ENCODE measurements at regions not wholly inside any gene's neighbourhood (a gene's known extent, or its start where the extent isn't known, plus 50 kb on each side); places are given as distances from the start of the nearest gene placed in this dataset.

DNA sequence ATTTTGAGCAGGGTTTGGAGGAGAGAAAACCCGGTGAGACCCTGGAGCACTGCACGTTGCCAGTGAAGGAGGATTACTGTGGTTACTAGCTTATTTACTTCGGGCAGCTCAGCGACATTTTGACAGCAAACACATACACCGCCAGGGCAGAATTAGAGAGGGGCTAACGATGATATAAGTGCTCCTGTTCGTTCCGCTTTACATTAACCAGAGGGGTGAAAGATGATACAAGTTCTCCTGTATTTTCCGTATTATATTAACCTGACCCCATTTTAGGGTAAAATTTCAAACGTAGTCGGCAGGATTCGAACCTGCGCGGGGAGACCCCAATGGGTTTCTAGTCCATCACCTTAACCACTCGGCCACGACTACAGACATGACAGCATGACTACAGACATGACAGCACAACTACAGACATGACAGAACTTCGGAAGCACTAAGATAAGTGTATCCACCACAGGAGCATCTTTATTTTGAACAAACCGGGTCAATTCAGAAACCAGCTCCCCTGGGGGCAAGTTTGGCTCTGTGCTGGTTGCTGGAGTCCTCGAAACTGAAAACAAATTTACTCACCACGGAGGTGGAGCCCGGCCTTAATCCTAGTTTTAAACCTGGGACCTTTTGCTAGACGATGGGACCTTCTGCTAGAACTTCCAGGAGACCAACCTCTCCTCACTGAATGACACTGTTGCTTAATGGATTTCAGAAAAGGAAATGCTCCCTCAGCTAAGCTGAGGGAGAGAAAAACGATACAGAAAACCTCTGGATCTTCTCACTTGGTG is 80.4 kb upstream of the ZNF184 start (continued):
- TF ChIP-seq ZNF350 (CRISPR knock-in tag; IDR thresholded peaks at IDR 0.05; ENCODE audit: borderline replicate concordance, low read depth) (no peak; the same call in 1 of the 2 replicates), PCBP1 (IDR thresholded peaks at IDR 0.05; ENCODE audit: borderline replicate concordance, low read depth, low read length) (no peak), IKZF1 (IDR thresholded peaks at IDR 0.05) (no peak), ZNF556 (CRISPR knock-in tag; IDR thresholded peaks at IDR 0.05; ENCODE audit: borderline replicate concordance) (0 out of 2 replicates have a peak, but pooled peaks have one; percentile 23), MYNN (CRISPR knock-in tag; IDR thresholded peaks at IDR 0.05; ENCODE audit: low read depth) (no peak), FOXJ3 (CRISPR knock-in tag; IDR thresholded peaks at IDR 0.05; ENCODE audit: borderline replicate concordance) (peak; percentile 56; the same call in 1 of the 2 replicates), TAF1 (CRISPR knock-in tag; IDR thresholded peaks at IDR 0.05) (no peak), MZF1 (CRISPR knock-in tag; IDR thresholded peaks at IDR 0.05; ENCODE audit: borderline replicate concordance) (no peak), NCOA1 (CRISPR knock-in tag; IDR thresholded peaks at IDR 0.05) (no peak), HES4 (CRISPR knock-in tag; IDR thresholded peaks at IDR 0.05; ENCODE audit: borderline replicate concordance) (no peak), ZNF878 (CRISPR knock-in tag; IDR thresholded peaks at IDR 0.05) (peak; percentile 20; the same call in 1 of the 2 replicates), JUN (CRISPR knock-in tag; IDR thresholded peaks at IDR 0.05) (no peak), ZBTB21 (CRISPR knock-in tag; IDR thresholded peaks at IDR 0.05) (peak; percentile 95), ZSCAN31 (CRISPR knock-in tag; IDR thresholded peaks at IDR 0.05; ENCODE audit: low read depth) (peak; percentile 26; the same call in 1 of the 2 replicates), ZNF280B (CRISPR knock-in tag; IDR thresholded peaks at IDR 0.05; ENCODE audit: borderline replicate concordance) (no peak), KLF11 (CRISPR knock-in tag; IDR thresholded peaks at IDR 0.05) (no peak), HNF4G (IDR thresholded peaks at IDR 0.05; ENCODE audit: borderline replicate concordance, low read depth, low read length) (peak; percentile 16; the same call in 1 of the 2 replicates), HNF4G (CRISPR knock-in tag; IDR thresholded peaks at IDR 0.05; ENCODE audit: borderline replicate concordance, low read depth) (no peak), KAT7 (CRISPR knock-in tag; IDR thresholded peaks at IDR 0.05; ENCODE audit: borderline replicate concordance) (no peak), ZNF207 (IDR thresholded peaks at IDR 0.05; ENCODE audit: borderline replicate concordance) (no peak)
- TF ChIP-seq, protein P1, sequence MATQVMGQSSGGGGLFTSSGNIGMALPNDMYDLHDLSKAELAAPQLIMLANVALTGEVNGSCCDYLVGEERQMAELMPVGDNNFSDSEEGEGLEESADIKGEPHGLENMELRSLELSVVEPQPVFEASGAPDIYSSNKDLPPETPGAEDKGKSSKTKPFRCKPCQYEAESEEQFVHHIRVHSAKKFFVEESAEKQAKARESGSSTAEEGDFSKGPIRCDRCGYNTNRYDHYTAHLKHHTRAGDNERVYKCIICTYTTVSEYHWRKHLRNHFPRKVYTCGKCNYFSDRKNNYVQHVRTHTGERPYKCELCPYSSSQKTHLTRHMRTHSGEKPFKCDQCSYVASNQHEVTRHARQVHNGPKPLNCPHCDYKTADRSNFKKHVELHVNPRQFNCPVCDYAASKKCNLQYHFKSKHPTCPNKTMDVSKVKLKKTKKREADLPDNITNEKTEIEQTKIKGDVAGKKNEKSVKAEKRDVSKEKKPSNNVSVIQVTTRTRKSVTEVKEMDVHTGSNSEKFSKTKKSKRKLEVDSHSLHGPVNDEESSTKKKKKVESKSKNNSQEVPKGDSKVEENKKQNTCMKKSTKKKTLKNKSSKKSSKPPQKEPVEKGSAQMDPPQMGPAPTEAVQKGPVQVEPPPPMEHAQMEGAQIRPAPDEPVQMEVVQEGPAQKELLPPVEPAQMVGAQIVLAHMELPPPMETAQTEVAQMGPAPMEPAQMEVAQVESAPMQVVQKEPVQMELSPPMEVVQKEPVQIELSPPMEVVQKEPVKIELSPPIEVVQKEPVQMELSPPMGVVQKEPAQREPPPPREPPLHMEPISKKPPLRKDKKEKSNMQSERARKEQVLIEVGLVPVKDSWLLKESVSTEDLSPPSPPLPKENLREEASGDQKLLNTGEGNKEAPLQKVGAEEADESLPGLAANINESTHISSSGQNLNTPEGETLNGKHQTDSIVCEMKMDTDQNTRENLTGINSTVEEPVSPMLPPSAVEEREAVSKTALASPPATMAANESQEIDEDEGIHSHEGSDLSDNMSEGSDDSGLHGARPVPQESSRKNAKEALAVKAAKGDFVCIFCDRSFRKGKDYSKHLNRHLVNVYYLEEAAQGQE (IDR thresholded peaks at IDR 0.05; ENCODE audit: borderline replicate concordance in 1 of 2, low read depth in 1 of 2, low read length in 2 of 2) = 0 out of 4 replicates have a peak, but pooled peaks of 1 of the 2 experiments have one; percentile 16

Data from HepG2 (cell line).